ENCODE measurements at regions not wholly inside any gene's neighbourhood (a gene's known extent, or its start where the extent isn't known, plus 50 kb on each side); places are given as distances from the start of the nearest gene placed in this dataset.

GRCh38 chr6:105507811-105508210 is 104.9 kb upstream of the PREP start:
- TF ChIP-seq SNAI2 (CRISPR knock-in tag; IDR thresholded peaks at IDR 0.05) (no peak), ZNF565 (CRISPR knock-in tag; conservative IDR thresholded peaks at IDR 0.05; ENCODE audit: low read depth) (no peak)
- TF ChIP-seq, protein P1, sequence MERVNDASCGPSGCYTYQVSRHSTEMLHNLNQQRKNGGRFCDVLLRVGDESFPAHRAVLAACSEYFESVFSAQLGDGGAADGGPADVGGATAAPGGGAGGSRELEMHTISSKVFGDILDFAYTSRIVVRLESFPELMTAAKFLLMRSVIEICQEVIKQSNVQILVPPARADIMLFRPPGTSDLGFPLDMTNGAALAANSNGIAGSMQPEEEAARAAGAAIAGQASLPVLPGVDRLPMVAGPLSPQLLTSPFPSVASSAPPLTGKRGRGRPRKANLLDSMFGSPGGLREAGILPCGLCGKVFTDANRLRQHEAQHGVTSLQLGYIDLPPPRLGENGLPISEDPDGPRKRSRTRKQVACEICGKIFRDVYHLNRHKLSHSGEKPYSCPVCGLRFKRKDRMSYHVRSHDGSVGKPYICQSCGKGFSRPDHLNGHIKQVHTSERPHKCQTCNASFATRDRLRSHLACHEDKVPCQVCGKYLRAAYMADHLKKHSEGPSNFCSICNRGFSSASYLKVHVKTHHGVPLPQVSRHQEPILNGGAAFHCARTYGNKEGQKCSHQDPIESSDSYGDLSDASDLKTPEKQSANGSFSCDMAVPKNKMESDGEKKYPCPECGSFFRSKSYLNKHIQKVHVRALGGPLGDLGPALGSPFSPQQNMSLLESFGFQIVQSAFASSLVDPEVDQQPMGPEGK (CRISPR knock-in tag; IDR thresholded peaks at IDR 0.05; ENCODE audit: borderline replicate concordance): no peak
- no peak for ATAC-seq

DNA sequence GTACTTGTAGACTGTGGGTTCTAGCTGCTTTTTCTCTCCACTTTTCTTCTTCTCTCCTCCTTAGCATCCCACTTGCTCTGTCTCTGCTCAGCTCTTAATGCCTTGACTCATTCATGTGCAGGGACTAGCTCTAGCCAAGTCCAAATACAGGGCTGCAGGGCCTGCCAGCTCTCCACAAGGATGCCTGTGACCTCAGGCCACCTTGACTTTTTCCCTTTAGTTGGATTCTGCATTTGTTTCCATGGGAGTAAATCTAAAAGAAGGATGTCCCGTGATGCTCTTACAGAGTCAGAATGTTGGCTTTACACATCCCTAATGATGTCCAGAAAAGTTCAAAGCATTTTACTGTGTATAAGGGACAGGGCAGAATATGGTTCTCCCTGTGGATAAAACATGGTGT is 101.8 kb upstream of the PREP start:
- TF ChIP-seq CSDC2 (CRISPR knock-in tag; IDR thresholded peaks at IDR 0.05) (no peak), PPARA (CRISPR knock-in tag; IDR thresholded peaks at IDR 0.05; ENCODE audit: borderline replicate concordance) (no peak), ESRRG (CRISPR knock-in tag; IDR thresholded peaks at IDR 0.05) (no peak), TCF4 (CRISPR knock-in tag; IDR thresholded peaks at IDR 0.05; ENCODE audit: borderline replicate concordance) (no peak), GLIS3 (CRISPR knock-in tag; IDR thresholded peaks at IDR 0.05) (no peak), BACH2 (CRISPR knock-in tag; IDR thresholded peaks at IDR 0.05; ENCODE audit: borderline replicate concordance) (no peak), SNAI2 (CRISPR knock-in tag; IDR thresholded peaks at IDR 0.05) (no peak), TSHZ2 (CRISPR knock-in tag; IDR thresholded peaks at IDR 0.05) (no peak), ISL1 (CRISPR knock-in tag; IDR thresholded peaks at IDR 0.05) (no peak), ARNTL (CRISPR knock-in tag; IDR thresholded peaks at IDR 0.05; ENCODE audit: borderline replicate concordance, low read depth) (no peak), RARB (CRISPR knock-in tag; IDR thresholded peaks at IDR 0.05) (no peak), ZNF70 (CRISPR knock-in tag; IDR thresholded peaks at IDR 0.05) (no peak), ZFP3 (CRISPR knock-in tag; IDR thresholded peaks at IDR 0.05) (no peak), TOX (CRISPR knock-in tag; IDR thresholded peaks at IDR 0.05; ENCODE audit: borderline replicate concordance) (no peak)
- TF ChIP-seq, protein P2, sequence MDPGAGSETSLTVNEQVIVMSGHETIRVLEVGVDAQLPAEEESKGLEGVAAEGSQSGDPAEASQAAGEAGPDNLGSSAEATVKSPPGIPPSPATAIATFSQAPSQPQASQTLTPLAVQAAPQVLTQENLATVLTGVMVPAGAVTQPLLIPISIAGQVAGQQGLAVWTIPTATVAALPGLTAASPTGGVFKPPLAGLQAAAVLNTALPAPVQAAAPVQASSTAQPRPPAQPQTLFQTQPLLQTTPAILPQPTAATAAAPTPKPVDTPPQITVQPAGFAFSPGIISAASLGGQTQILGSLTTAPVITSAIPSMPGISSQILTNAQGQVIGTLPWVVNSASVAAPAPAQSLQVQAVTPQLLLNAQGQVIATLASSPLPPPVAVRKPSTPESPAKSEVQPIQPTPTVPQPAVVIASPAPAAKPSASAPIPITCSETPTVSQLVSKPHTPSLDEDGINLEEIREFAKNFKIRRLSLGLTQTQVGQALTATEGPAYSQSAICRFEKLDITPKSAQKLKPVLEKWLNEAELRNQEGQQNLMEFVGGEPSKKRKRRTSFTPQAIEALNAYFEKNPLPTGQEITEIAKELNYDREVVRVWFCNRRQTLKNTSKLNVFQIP (CRISPR knock-in tag; IDR thresholded peaks at IDR 0.05; ENCODE audit: borderline replicate concordance, low read depth): no peak
- TF ChIP-seq, protein P1 (CRISPR knock-in tag; IDR thresholded peaks at IDR 0.05; ENCODE audit: borderline replicate concordance): no peak
- TF ChIP-seq, protein P3, sequence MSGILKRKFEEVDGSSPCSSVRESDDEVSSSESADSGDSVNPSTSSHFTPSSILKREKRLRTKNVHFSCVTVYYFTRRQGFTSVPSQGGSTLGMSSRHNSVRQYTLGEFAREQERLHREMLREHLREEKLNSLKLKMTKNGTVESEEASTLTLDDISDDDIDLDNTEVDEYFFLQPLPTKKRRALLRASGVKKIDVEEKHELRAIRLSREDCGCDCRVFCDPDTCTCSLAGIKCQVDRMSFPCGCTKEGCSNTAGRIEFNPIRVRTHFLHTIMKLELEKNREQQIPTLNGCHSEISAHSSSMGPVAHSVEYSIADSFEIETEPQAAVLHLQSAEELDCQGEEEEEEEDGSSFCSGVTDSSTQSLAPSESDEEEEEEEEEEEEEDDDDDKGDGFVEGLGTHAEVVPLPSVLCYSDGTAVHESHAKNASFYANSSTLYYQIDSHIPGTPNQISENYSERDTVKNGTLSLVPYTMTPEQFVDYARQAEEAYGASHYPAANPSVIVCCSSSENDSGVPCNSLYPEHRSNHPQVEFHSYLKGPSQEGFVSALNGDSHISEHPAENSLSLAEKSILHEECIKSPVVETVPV (CRISPR knock-in tag; IDR thresholded peaks at IDR 0.05): no peak
- ATAC-seq: no peak

DNA sequence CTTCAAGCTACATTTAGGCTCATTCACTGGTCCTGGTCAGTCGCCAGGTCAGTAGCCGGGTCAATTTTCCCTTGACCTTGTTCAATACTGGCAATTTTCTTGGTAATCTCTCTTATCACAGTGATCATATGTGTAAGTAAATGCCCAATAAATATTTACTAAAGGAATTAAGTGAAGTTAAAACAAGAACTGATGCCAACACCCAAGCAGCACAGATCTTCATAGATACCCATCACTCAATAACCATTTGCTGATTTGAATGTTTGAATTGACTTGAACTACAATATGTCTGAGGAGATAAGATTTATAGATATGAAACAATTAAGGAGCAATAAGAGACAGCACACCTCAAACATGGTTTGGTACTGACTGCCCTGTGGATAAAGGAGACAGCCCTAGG is 100.8 kb upstream of the PREP start:
- ATAC-seq: no peak
- no peak for TF ChIP-seq TOX (CRISPR knock-in tag; IDR thresholded peaks at IDR 0.05; ENCODE audit: borderline replicate concordance)
- TF ChIP-seq, protein P2 (CRISPR knock-in tag; IDR thresholded peaks at IDR 0.05; ENCODE audit: borderline replicate concordance, low read depth): no peak
- TF ChIP-seq ZFP30 (CRISPR knock-in tag; IDR thresholded peaks at IDR 0.05): no peak
- no peak for TF ChIP-seq ISL1 (CRISPR knock-in tag; IDR thresholded peaks at IDR 0.05)
- no peak for TF ChIP-seq ZNF70 (CRISPR knock-in tag; IDR thresholded peaks at IDR 0.05)
- no peak for TF ChIP-seq PPARA (CRISPR knock-in tag; IDR thresholded peaks at IDR 0.05; ENCODE audit: borderline replicate concordance)
- TF ChIP-seq SNAI2 (CRISPR knock-in tag; IDR thresholded peaks at IDR 0.05): no peak
- TF ChIP-seq, protein P3 (CRISPR knock-in tag; IDR thresholded peaks at IDR 0.05): no peak
- no peak for TF ChIP-seq CREB5 (CRISPR knock-in tag; IDR thresholded peaks at IDR 0.05; ENCODE audit: low read depth)
- no peak for TF ChIP-seq ZFP3 (CRISPR knock-in tag; IDR thresholded peaks at IDR 0.05)
- TF ChIP-seq ZNF8 (CRISPR knock-in tag; IDR thresholded peaks at IDR 0.05): no peak

All from SK-N-SH treated with all-trans-retinoic acid at 6 μM for 48 hours (cell line).